ENCODE measurements at regions not wholly inside any gene's neighbourhood (a gene's known extent, or its start where the extent isn't known, plus 50 kb on each side); places are given as distances from the start of the nearest gene placed in this dataset.

- no peak overlapping the region for H2BK15ac ChIP-seq (ENCODE audit: low read length)
- H3K23ac ChIP-seq (ENCODE audit: insufficient read length): no peak overlapping the region
- H3K4me1 ChIP-seq (replicated peaks in 1 of 4; ENCODE audit: control insufficient read depth in 3 of 4, insufficient read depth in 4 of 4, low read length in 3 of 4): no peaks in the 10 kb centered on the region; a peak in 1 of 7 replicates
- no peak overlapping the region for H4K8ac ChIP-seq (ENCODE audit: extremely low read depth, insufficient read depth, low read length)
- H3K9ac ChIP-seq (replicated peaks in 1 of 4; ENCODE audit: extremely low read depth in 1 of 4, low read depth in 3 of 4, low read length in 3 of 4): no peak overlapping the region
- H4K91ac ChIP-seq (replicated peaks; ENCODE audit: insufficient read length, low read length): no peak overlapping the region
- H2AK5ac ChIP-seq (ENCODE audit: low read depth, low read length): no peak overlapping the region; the same call in 1 of the 2 replicates
- CTCF ChIA-PET (ENCODE audit: partially characterized antibody): interaction anchor here (0.6 to 0.9 kb wide), 2 partner anchors 51 to 248 kb away, joined by 3 read pairs; no protein-coding TSS in a partner anchor
- no peak overlapping the region for H2BK20ac ChIP-seq (ENCODE audit: low read length)
- H3K36me3 ChIP-seq (ENCODE audit: control insufficient read depth in 2 of 4, insufficient read depth in 4 of 4, low read length in 3 of 4): no peaks in the 10 kb centered on the region
- H2BK12ac ChIP-seq (ENCODE audit: low read depth, low read length): peak overlapping the region; percentile 65
- POLR2A ChIA-PET (ENCODE audit: partially characterized antibody): interaction anchor here (1.5 kb wide), 1 partner anchor 33 kb away, joined by 3 read pairs; no protein-coding TSS in a partner anchor
- WGBS, 2 experiments (ENCODE audit: extremely low coverage in 1 of 2, insufficient coverage in 1 of 2, insufficient read length in 1 of 2, insufficient replicate concordance in 2 of 2, low coverage in 1 of 2, low lambda C conversion rate in 2 of 2, missing lambda C conversion rate in 1 of 2): 94% methylated on average over 9 of the region's 9 CpGs; no CpG with 5 or more reads in 1 of the 2 experiments
- H2AFZ ChIP-seq (ENCODE audit: low read length): no peak overlapping the region
- TF ChIP-seq USF2 (IDR thresholded peaks at IDR 0.05; ENCODE audit: low read length): no peak
- no peak for TF ChIP-seq KDM5A (IDR thresholded peaks at IDR 0.05; ENCODE audit: low read length)
- TF ChIP-seq SP4 (IDR thresholded peaks at IDR 0.05; ENCODE audit: low read length): no peak
- TF ChIP-seq CREB1 (IDR thresholded peaks at IDR 0.05): no peak
- TF ChIP-seq RAD21 (IDR thresholded peaks at IDR 0.05 in 1 of 2, conservative IDR thresholded peaks at IDR 0.05 in 1 of 2; ENCODE audit: low read depth in 2 of 2, low read length in 2 of 2): no peak
- TF ChIP-seq HDAC2 (IDR thresholded peaks at IDR 0.05; ENCODE audit: borderline replicate concordance in 1 of 2, low read depth in 2 of 2, low read length in 2 of 2): no peak
- no peak for TF ChIP-seq ASH2L (IDR thresholded peaks at IDR 0.05; ENCODE audit: low read length)
- TF ChIP-seq BRCA1 (IDR thresholded peaks at IDR 0.05; ENCODE audit: low read depth, low read length): no peak
- TF ChIP-seq TEAD4 (IDR thresholded peaks at IDR 0.05; ENCODE audit: low read depth, low read length): no peak
- no peak for TF ChIP-seq TAF1 (IDR thresholded peaks at IDR 0.05; ENCODE audit: low read depth, low read length)
- TF ChIP-seq SRF (IDR thresholded peaks at IDR 0.05; ENCODE audit: low read depth, low read length): no peak
- no peaks in the 10 kb centered on the region for H4K20me1 ChIP-seq (replicated peaks in 1 of 2; ENCODE audit: control insufficient read depth in 1 of 2, insufficient read depth in 2 of 2, low read length in 2 of 2)
- H3K23me2 ChIP-seq (ENCODE audit: low read depth, low read length): no peaks in the 10 kb centered on the region
- H2BK120ac ChIP-seq (replicated peaks; ENCODE audit: low read depth, low read length): no peak overlapping the region
- no peak overlapping the region for H4K5ac ChIP-seq (ENCODE audit: insufficient read length, low read depth, low read length)
- no peak overlapping the region for H2BK5ac ChIP-seq (ENCODE audit: low read depth, low read length)
- no peak overlapping the region for H3K4ac ChIP-seq (replicated peaks; ENCODE audit: insufficient read length, low read depth, low read length)
- no peak overlapping the region for H3K18ac ChIP-seq (ENCODE audit: extremely low read depth, low read length)
- no peaks in the 10 kb centered on the region for H3K79me2 ChIP-seq (ENCODE audit: control insufficient read depth in 1 of 2, insufficient read depth in 2 of 2, low read length in 2 of 2)
- no peak overlapping the region for H3K4me3 ChIP-seq (ENCODE audit: extremely low read depth in 1 of 4, insufficient read depth in 2 of 4, low read depth in 3 of 4, low read length in 4 of 4)
- H3K27ac ChIP-seq (ENCODE audit: low read depth, low read length): no peak overlapping the region
- DNase-seq (ENCODE audit: low read depth in 1 of 2, low spot score in 2 of 2) (no peak), FAIRE-seq (no peak)
- no peaks in the 10 kb centered on the region for H3K9me3 ChIP-seq (ENCODE audit: insufficient read depth in 2 of 2, low read depth in 1 of 2, low read length in 1 of 2)
- no peak overlapping the region for H3K14ac ChIP-seq (ENCODE audit: insufficient read length)
- H3K4me2 ChIP-seq (ENCODE audit: insufficient read depth in 1 of 2, low read depth in 2 of 2, low read length in 2 of 2): no peak overlapping the region
- 0 out of 7 replicates have a peak, but pooled peaks cover 0 to 2% (median 0%) of the 10 kb centered on the region in 4 experiments for H3K27me3 ChIP-seq (replicated peaks in 1 of 4; ENCODE audit: control insufficient read depth in 3 of 4, extremely low read depth in 1 of 4, insufficient read depth in 3 of 4, low read length in 3 of 4)
- no peaks in the 10 kb centered on the region for H3K79me1 ChIP-seq (ENCODE audit: low read depth, low read length)
- no peak overlapping the region for H3K56ac ChIP-seq (replicated peaks; ENCODE audit: insufficient read length, low read depth, low read length)
Observed at GRCh38 chr5:1985781-1986180, 103.1 kb upstream of the IRX4 start.

Measured in H1 (cell line).